GM12864 (cell line): ENCODE measurements at regions not wholly inside any gene's neighbourhood (a gene's known extent, or its start where the extent isn't known, plus 50 kb on each side); places are given as distances from the start of the nearest gene placed in this dataset.

ENCODE experiments used
- DNase-seq: peaks from one replicate; pipeline ENCODE4 v3.0.0-alpha.2; 2011; ENCODE audit warnings: low read depth
- H3K4me3 ChIP-seq: 2 replicates; pipeline ENCODE4 v1.5.1; 2011; ENCODE audit warnings: mild to moderate bottlenecking, low read depth, low read length, control low read depth
- CTCF ChIP-seq: IDR thresholded peaks from 2 replicates; pipeline ENCODE4 v1.5.1; 2011; ENCODE audit warnings: low read depth, mild to moderate bottlenecking, moderate library complexity, low read length, control low read depth, inconsistent platforms; ENCODE audit errors: missing control alignments

- no peak overlapping the region for H3K4me3 ChIP-seq
- no peak for TF ChIP-seq CTCF
- DNase-seq, result no peak
Measured at GRCh38 chr4:104979083-104979760, 167.5 kb upstream of the TET2 start.

GRCh38 chr4:104983615-104984179 lies 163.0 kb upstream of the TET2 start:
- DNase-seq, result no peak
- no peak for TF ChIP-seq CTCF

DNA sequence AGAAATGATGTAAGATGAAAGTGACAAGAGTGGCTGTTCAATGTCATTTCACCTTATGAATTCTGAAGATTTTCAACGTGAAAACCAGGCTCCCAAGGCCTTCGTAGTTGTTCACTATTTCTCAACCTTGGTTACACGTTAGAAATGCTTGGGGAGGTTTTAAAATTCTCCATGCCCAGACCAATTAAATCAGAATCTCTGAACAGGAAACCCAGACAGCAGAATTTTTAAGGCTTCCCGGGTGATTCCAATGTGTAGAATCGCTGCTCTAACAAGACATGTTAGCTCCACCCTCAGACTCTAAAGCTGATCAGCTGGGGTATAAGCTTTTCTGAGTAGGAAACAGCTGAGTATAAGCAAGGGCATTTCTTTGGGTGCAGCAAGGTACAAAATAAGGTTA lies 160.4 kb upstream of the TET2 start:
- no peak overlapping the region for H3K4me3 ChIP-seq
- no peak for DNase-seq
- TF ChIP-seq CTCF, result no peak

More at GRCh38 chr4:104983615-104984179, 163.0 kb upstream of the TET2 start:
- H3K4me3 ChIP-seq, result no peak overlapping the region

DNA sequence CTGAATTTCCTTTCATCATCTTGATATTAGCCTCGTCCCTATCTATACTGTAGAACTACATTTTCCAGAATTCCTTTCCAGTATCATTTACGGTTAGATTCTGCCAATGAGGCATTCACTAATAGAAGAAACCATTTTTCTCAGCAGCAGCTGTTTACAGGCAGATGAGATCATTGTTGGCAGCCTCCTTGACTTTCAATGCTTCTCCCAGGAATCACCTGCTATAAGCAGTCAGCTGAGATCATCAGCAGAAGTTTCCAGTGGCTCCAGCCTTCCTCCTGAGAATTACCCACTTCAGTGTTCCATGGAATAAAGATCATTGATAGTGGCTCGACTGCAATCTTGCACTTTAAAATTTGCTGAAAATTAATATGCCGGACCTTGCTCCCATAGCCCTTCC lies 157.3 kb upstream of the TET2 start:
- no peak for DNase-seq
- no peak overlapping the region for H3K4me3 ChIP-seq
- TF ChIP-seq CTCF, result no peak

GRCh38 chr4:105002278-105002677 lies 144.4 kb upstream of the TET2 start:
- TF ChIP-seq CTCF, result no peak
- no peak overlapping the region for H3K4me3 ChIP-seq
- no peak for DNase-seq

DNA sequence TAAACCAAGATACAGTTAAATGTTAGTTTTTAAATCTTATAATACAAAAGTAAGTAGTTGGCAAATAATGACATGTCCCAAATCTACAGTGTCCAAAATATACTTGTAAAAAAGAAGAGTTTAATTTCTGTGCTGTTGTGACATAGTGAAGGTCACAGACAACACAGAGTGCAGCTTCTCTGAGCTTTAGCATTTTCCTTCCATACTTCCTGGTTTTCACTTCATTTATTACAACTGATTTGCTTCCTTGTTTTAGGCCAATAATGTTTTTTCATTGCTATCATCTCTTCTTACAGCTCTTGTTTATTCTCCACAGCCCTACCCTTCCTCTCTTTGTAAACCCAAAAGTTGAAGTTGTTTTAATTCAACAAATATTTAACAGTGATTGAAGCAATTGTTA lies 132.4 kb upstream of the TET2 start:
- no peak for TF ChIP-seq CTCF

GRCh38 chr4:105014635-105015034 lies 132.0 kb upstream of the TET2 start:
- no peak for TF ChIP-seq CTCF
- no peak for DNase-seq
- H3K4me3 ChIP-seq, result no peak overlapping the region

More for the DNA sequence above, 132.4 kb upstream of the TET2 start:
- no peak overlapping the region for H3K4me3 ChIP-seq
- no peak for DNase-seq
